ENCODE measurements at regions not wholly inside any gene's neighbourhood (a gene's known extent, or its start where the extent isn't known, plus 50 kb on each side); places are given as distances from the start of the nearest gene placed in this dataset.

DNA sequence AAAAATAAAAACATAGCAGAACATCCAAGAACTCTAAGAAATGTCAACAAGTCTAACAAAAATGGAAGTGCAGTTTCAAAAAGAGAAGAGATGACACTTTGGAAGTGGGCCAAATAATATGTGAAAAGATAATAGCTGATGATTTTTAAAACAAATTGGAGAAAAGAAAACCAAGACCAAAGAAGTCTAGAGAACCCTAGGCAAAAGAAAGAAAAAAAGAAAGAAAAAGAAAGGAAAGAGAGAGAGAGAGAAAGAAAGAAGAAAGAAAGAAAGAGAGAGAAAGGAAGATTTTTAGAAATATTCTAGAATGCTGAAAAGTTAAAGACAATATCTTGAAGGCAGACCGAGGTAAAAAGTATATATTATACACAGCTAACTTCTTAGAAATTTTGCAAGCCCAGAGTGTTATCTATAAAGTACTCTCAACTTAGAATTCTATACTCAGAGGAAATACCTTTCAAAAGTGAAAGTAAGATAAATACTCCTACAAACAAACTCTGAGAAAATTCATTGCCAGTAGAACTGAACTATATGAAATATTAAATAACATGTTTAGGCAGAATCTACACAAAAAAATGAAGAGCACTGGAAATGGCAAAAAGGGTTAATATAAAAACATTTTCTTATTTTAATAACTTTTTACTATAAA, 138.7 kb upstream of the SMIM30 start:
- H3K9ac ChIP-seq (ENCODE audit: low read length in 3 of 3) = no peak overlapping the region
- intact Hi-C loops (cut with DNase I) = no loop called here
- FAIRE-seq = no peak

GRCh38 chr7:113247198-113247597, 128.8 kb upstream of the SMIM30 start:
- Histone ChIP-seq H3K27me3 (ENCODE audit: control insufficient read depth, insufficient read depth, low read length) (no peaks in the 10 kb centered on the region), H3K4me1 (ENCODE audit: control insufficient read depth in 2 of 3, insufficient read depth in 2 of 3, low read depth in 1 of 3, low read length in 3 of 3) (no peaks in the 10 kb centered on the region), H3K4me3 (ENCODE audit: low read length in 3 of 3) (no peak overlapping the region), H3K36me3 (ENCODE audit: control insufficient read depth in 2 of 3, insufficient read depth in 3 of 3, low read length in 3 of 3) (no peaks in the 10 kb centered on the region), H3K9me3 (ENCODE audit: control insufficient read depth in 2 of 3, insufficient read depth in 1 of 3, low read length in 3 of 3) (no peaks in the 10 kb centered on the region), H3K27ac (ENCODE audit: low read depth in 2 of 2, low read length in 2 of 2) (no peak overlapping the region), H3K9ac (ENCODE audit: low read length in 3 of 3) (no peak overlapping the region)
- TF ChIP-seq CTCF (IDR thresholded peaks at IDR 0.05; ENCODE audit: borderline replicate concordance, extremely low read depth, insufficient read depth) = no peak
- intact Hi-C loops (cut with DNase I) = no loop called here
- FAIRE-seq = no peak
- DNase-seq = no peak

More for the DNA sequence above, 138.7 kb upstream of the SMIM30 start:
- H3K4me3 ChIP-seq (ENCODE audit: low read length in 3 of 3) = no peak overlapping the region
- no peaks in the 10 kb centered on the region for H3K9me3 ChIP-seq (ENCODE audit: control insufficient read depth in 2 of 3, insufficient read depth in 1 of 3, low read length in 3 of 3)
- no peaks in the 10 kb centered on the region for H3K36me3 ChIP-seq (ENCODE audit: control insufficient read depth in 2 of 3, insufficient read depth in 3 of 3, low read length in 3 of 3)
- TF ChIP-seq CTCF (IDR thresholded peaks at IDR 0.05; ENCODE audit: borderline replicate concordance, extremely low read depth, insufficient read depth) = no peak
- H3K27ac ChIP-seq (ENCODE audit: low read depth in 2 of 2, low read length in 2 of 2) = no peak overlapping the region
- no peaks in the 10 kb centered on the region for H3K27me3 ChIP-seq (ENCODE audit: control insufficient read depth, insufficient read depth, low read length)
- H3K4me1 ChIP-seq (ENCODE audit: control insufficient read depth in 2 of 3, insufficient read depth in 2 of 3, low read depth in 1 of 3, low read length in 3 of 3) = no peaks in the 10 kb centered on the region
- DNase-seq = no peak

GRCh38 chr7:113246738-113247137, 128.4 kb upstream of the SMIM30 start:
- H3K4me1 ChIP-seq (ENCODE audit: control insufficient read depth in 2 of 3, insufficient read depth in 2 of 3, low read depth in 1 of 3, low read length in 3 of 3) = no peaks in the 10 kb centered on the region
- DNase-seq (no peak), FAIRE-seq (no peak)
- TF ChIP-seq CTCF (IDR thresholded peaks at IDR 0.05; ENCODE audit: borderline replicate concordance, extremely low read depth, insufficient read depth) = no peak
- H3K27me3 ChIP-seq (ENCODE audit: control insufficient read depth, insufficient read depth, low read length) = no peaks in the 10 kb centered on the region
- H3K9ac ChIP-seq (ENCODE audit: low read length in 3 of 3) = no peak overlapping the region
- H3K36me3 ChIP-seq (ENCODE audit: control insufficient read depth in 2 of 3, insufficient read depth in 3 of 3, low read length in 3 of 3) = no peaks in the 10 kb centered on the region
- H3K27ac ChIP-seq (ENCODE audit: low read depth in 2 of 2, low read length in 2 of 2) = no peak overlapping the region
- H3K4me3 ChIP-seq (ENCODE audit: low read length in 3 of 3) = no peak overlapping the region
- intact Hi-C loops (cut with DNase I) = no loop called here
- H3K9me3 ChIP-seq (ENCODE audit: control insufficient read depth in 2 of 3, insufficient read depth in 1 of 3, low read length in 3 of 3) = no peaks in the 10 kb centered on the region

GRCh38 chr7:113232885-113233284, 114.5 kb upstream of the SMIM30 start:
- intact Hi-C loops (cut with DNase I) = no loop called here
- Histone ChIP-seq H3K36me3 (ENCODE audit: control insufficient read depth in 2 of 3, insufficient read depth in 3 of 3, low read length in 3 of 3) (no peaks in the 10 kb centered on the region), H3K27ac (ENCODE audit: low read depth in 2 of 2, low read length in 2 of 2) (no peak overlapping the region), H3K9me3 (ENCODE audit: control insufficient read depth in 2 of 3, insufficient read depth in 1 of 3, low read length in 3 of 3) (no peaks in the 10 kb centered on the region), H3K4me3 (ENCODE audit: low read length in 3 of 3) (no peak overlapping the region), H3K9ac (ENCODE audit: low read length in 3 of 3) (no peak overlapping the region), H3K4me1 (ENCODE audit: control insufficient read depth in 2 of 3, insufficient read depth in 2 of 3, low read depth in 1 of 3, low read length in 3 of 3) (no peaks in the 10 kb centered on the region), H3K27me3 (ENCODE audit: control insufficient read depth, insufficient read depth, low read length) (no peaks in the 10 kb centered on the region)
- FAIRE-seq (no peak), DNase-seq (no peak)
- TF ChIP-seq CTCF (IDR thresholded peaks at IDR 0.05; ENCODE audit: borderline replicate concordance, extremely low read depth, insufficient read depth) = no peak

Data from kidney (tissue), 13 donors.